Adrenal gland (tissue), 9 donors: ENCODE measurements at regions not wholly inside any gene's neighbourhood (a gene's known extent, or its start where the extent isn't known, plus 50 kb on each side); places are given as distances from the start of the nearest gene placed in this dataset.

ENCODE experiments used
- DNase-seq, 7 donors: peaks; one replicate each; pipeline ENCODE4 v3.0.0-alpha.2; 2019 to 2020
- H3K27ac ChIP-seq, 5 donors: fragments of 200-600 bp; sonication (generic) in 4 of 5; 1 replicate in 3 of 5; 2 replicates in 2 of 5; pipeline versions ENCODE4 v1.5.1 to v1.8.0; 2016 to 2020; ENCODE audit warnings: mild to moderate bottlenecking in 1 of 5
- H3K27me3 ChIP-seq: fragments of 200-600 bp; 2 replicates; pipeline ENCODE4 v1.8.0; 2021
- H3K36me3 ChIP-seq, 2 donors: fragments of 200-600 bp; replicated peaks in 1 of 2; 1 replicate in 1 of 2; 2 replicates in 1 of 2; pipeline versions ENCODE4 v1.5.1 to v1.8.0; 2018 to 2022
- H3K4me1 ChIP-seq, 2 donors: fragments of 200-600 bp; replicated peaks in 1 of 2; 1 replicate in 1 of 2; 2 replicates in 1 of 2; pipeline versions ENCODE4 v1.5.1 to v1.8.0; 2018 to 2021
- H3K4me3 ChIP-seq, 4 donors: fragments of 200-600 bp; sonication (generic) in 3 of 4; one replicate each; pipeline ENCODE4 v1.5.1; 2016 to 2018
- H3K9me3 ChIP-seq, 3 donors: fragments of 200-600 bp; sonication (generic) in 1 of 3; replicated peaks in 1 of 3; 1 replicate in 2 of 3; 2 replicates in 1 of 3; pipeline versions ENCODE4 v1.5.1 to v1.8.0; 2016 to 2021
- POLR2A ChIP-seq, 2 donors: fragments of 450-650 bp; IDR thresholded peaks; one replicate each; pipeline ENCODE4 v1.6.1; 2017; ENCODE audit warnings: antibody characterized with exemption in 2 of 2, mild to moderate bottlenecking in 2 of 2, moderate library complexity in 1 of 2
- WGBS, 4 donors: extraction: QIAGEN DNeasy Blood & Tissue Kit in 2 of 4; methylation state at CpG; one replicate each; pipeline versions ENCODE4 v1.1.5 to v1.1.7; 2013 to 2017; 5-methylcytosine and 5-hydroxymethylcytosine counted together
- intact Hi-C, 2 donors: fragments of 100-400 bp; cut with DNase I; formaldehyde crosslinking; loops; one replicate each; pipeline versions ENCODE4 v1.14.1 to v1.15.0; 2022 to 2023
- TF ChIP-seq, protein P1 (sequence below), 6 experiments: fragments of 450-650 bp in 4 of 6; fragments of 200-600 bp in 2 of 6; sonication (generic) in 1 of 6; IDR thresholded peaks; 1 replicate in 5 of 6; 2 replicates in 1 of 6; pipeline versions ENCODE4 v1.5.1 to v1.8.0; 2016 to 2021; ENCODE audit warnings: antibody characterized with exemption in 6 of 6, mild to moderate bottlenecking in 2 of 6, moderate library complexity in 1 of 6
- donor health status: healthy with polysubstance abuse.
- donor health status: Bipolar disorder and iron deficiency.
- donor health status: DM: yes; HTN: yes; CAD: no.
- donor health status: DM: no; HTN: no; CAD: no.
- donor health status: DM: no; HTN: no; CAD: no.

DNA sequence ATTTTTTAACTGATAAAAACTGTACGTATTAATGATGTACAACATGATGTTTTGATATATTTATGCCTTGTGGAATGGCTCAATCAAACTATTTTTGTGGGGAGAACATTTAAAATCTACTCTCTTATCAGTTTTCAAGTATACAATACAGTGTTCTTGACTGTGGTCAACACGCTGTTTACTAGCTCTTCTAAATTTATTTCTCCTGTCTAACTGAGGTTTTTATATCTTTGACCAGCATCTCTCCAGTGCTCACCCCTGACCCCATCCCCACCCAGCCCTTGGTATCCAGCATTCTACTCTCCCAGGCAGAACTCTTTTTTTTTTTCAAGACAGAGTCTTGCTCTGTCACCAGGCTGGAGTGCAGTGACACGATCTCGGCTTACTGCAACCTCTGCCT, 169.6 kb upstream of the SNX2 start:
- TF ChIP-seq POLR2A (IDR thresholded peaks at IDR 0.05): no peak
- TF ChIP-seq, protein P1, sequence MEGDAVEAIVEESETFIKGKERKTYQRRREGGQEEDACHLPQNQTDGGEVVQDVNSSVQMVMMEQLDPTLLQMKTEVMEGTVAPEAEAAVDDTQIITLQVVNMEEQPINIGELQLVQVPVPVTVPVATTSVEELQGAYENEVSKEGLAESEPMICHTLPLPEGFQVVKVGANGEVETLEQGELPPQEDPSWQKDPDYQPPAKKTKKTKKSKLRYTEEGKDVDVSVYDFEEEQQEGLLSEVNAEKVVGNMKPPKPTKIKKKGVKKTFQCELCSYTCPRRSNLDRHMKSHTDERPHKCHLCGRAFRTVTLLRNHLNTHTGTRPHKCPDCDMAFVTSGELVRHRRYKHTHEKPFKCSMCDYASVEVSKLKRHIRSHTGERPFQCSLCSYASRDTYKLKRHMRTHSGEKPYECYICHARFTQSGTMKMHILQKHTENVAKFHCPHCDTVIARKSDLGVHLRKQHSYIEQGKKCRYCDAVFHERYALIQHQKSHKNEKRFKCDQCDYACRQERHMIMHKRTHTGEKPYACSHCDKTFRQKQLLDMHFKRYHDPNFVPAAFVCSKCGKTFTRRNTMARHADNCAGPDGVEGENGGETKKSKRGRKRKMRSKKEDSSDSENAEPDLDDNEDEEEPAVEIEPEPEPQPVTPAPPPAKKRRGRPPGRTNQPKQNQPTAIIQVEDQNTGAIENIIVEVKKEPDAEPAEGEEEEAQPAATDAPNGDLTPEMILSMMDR (IDR thresholded peaks at IDR 0.05): no peak
- DNase-seq: no peak
- intact Hi-C loops: no loop called here
- no peaks in the 10 kb centered on the region for H3K27me3 ChIP-seq
- no peaks in the 10 kb centered on the region for H3K36me3 ChIP-seq
- no peak overlapping the region for H3K4me3 ChIP-seq
- WGBS, 4 donors: 65 to 77% (median 71%) methylated on average over 4 of the region's 4 CpGs
- H3K9me3 ChIP-seq: no peaks in the 10 kb centered on the region
- no peak overlapping the region for H3K27ac ChIP-seq
- no peaks in the 10 kb centered on the region for H3K4me1 ChIP-seq

DNA sequence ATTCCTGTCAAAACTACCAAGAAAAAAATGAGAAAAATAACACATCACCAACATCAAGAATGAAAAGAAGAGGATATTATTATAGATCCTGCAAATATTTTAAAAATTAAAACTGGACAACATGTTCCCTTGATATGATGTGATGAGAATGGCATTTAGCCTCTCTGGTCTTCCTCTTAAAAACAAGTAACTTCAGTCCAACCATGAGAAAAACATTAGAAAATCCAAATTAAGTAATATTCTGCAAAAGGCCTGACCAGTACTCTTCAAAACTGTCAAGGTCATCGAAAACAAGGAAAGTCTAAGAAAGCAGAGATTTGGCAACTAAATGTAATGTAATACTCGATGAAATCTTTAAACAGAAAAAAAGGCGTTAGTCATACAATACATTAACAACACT, 167.1 kb upstream of the SNX2 start:
- DNase-seq: no peak
- Histone ChIP-seq H3K27ac (no peak overlapping the region), H3K4me1 (no peaks in the 10 kb centered on the region), H3K36me3 (no peaks in the 10 kb centered on the region), H3K9me3 (no peaks in the 10 kb centered on the region), H3K4me3 (no peak overlapping the region), H3K27me3 (no peaks in the 10 kb centered on the region)
- WGBS, 4 donors: 68 to 77% (median 73%) methylated on average over 3 of the region's 3 CpGs
- no peak for TF ChIP-seq POLR2A (IDR thresholded peaks at IDR 0.05)
- TF ChIP-seq, protein P1 (IDR thresholded peaks at IDR 0.05): no peak
- intact Hi-C loops: no loop called here

DNA sequence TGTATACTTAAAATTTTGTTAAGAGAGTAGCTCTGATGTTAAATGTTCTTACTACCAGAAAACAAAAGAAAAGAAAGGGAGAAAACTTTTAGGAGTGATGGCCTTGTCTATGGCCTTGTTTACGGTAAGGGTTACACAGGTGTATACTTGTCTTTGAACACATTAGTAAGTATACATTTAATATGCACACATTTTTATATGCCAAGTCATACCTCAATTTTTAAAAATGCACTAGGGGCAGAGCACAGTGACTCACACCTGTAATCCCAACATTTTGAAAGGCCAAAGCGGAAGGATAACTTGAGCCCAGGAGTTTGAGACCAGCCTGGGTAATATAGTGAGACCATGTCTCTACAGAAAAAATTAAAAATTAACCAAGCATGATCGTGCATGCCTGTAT, 166.7 kb upstream of the SNX2 start:
- DNase-seq: no peak
- H3K36me3 ChIP-seq: no peaks in the 10 kb centered on the region
- H3K9me3 ChIP-seq: no peaks in the 10 kb centered on the region
- intact Hi-C loops: no loop called here
- no peaks in the 10 kb centered on the region for H3K4me1 ChIP-seq
- H3K27me3 ChIP-seq: no peaks in the 10 kb centered on the region
- WGBS, 4 donors: 72 to 90% (median 88%) methylated on average over 3 of the region's 3 CpGs
- no peak for TF ChIP-seq POLR2A (IDR thresholded peaks at IDR 0.05)
- TF ChIP-seq, protein P1 (IDR thresholded peaks at IDR 0.05): no peak
- no peak overlapping the region for H3K27ac ChIP-seq
- no peak overlapping the region for H3K4me3 ChIP-seq

DNA sequence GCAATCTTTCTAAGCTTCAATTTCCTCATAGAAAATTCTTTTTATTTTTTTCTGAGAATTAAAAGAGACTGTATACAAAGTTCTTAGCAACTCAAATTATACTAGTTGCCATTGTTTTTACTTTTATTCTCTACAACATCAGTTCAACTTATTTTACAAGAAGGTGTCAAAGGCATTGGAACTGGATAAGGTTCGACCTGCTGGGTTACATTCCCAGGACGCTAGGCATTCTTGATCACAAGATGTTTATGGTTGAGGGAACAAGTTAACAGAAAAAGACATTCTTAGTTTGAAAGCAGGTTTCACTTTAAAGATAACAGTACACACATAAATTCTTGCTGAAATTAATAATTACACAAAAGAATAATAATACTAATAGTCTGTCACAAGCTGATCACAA, 163.5 kb upstream of the SNX2 start:
- H3K27ac ChIP-seq: no peak overlapping the region
- H3K4me1 ChIP-seq: no peaks in the 10 kb centered on the region
- no peaks in the 10 kb centered on the region for H3K27me3 ChIP-seq
- TF ChIP-seq POLR2A (IDR thresholded peaks at IDR 0.05): no peak
- TF ChIP-seq, protein P1 (IDR thresholded peaks at IDR 0.05): no peak
- 57 to 80% (median 72%) methylated on average over 2 of the region's 2 CpGs for WGBS, 4 donors
- H3K9me3 ChIP-seq: no peaks in the 10 kb centered on the region
- DNase-seq: no peak
- no peaks in the 10 kb centered on the region for H3K36me3 ChIP-seq
- intact Hi-C loops: no loop called here
- no peak overlapping the region for H3K4me3 ChIP-seq
